ENCODE measurements at regions not wholly inside any gene's neighbourhood (a gene's known extent, or its start where the extent isn't known, plus 50 kb on each side); places are given as distances from the start of the nearest gene placed in this dataset.
A peak's percentile ranks its signal among the peaks of the same experiment; 100 is the strongest.

- TF ChIP-seq JUNB (IDR thresholded peaks at IDR 0.05) (no peak), RELB (IDR thresholded peaks at IDR 0.05; ENCODE audit: low read depth) (peak; percentile 95), PKNOX1 (IDR thresholded peaks at IDR 0.05) (peak; percentile 43), POLR2AphosphoS2 (IDR thresholded peaks at IDR 0.05; ENCODE audit: low read depth, low read length) (no peak)
Measured at GRCh38 chr1:58108783-58109182, 437.7 kb downstream of the OMA1 start (continued).

- Histone ChIP-seq H2AFZ (ENCODE audit: control insufficient read depth, low read depth, low read length) (no peak overlapping the region), H3K4me3 (no peak overlapping the region), H3K27ac (ENCODE audit: control insufficient read depth, insufficient read depth) (peak overlapping the region; percentile 65), H3K79me2 (ENCODE audit: control insufficient read depth, insufficient read depth, low read length) (no peaks in the 10 kb centered on the region), H3K36me3 (ENCODE audit: control insufficient read depth in 2 of 2, insufficient read depth in 2 of 2, low read length in 1 of 2) (no peaks in the 10 kb centered on the region), H3K4me1 (ENCODE audit: control insufficient read depth, insufficient read depth, low read length) (peaks cover 21% of the 10 kb centered on the region), H3K9me3 (replicated peaks; ENCODE audit: control insufficient read depth, insufficient read depth, low read length) (no peaks in the 10 kb centered on the region), H3K27me3 (replicated peaks in 1 of 2; ENCODE audit: control insufficient read depth in 2 of 2, insufficient read depth in 2 of 2, low read length in 1 of 2) (no peaks in the 10 kb centered on the region), H3K9ac (ENCODE audit: control insufficient read depth, insufficient read depth, low read length) (no peak overlapping the region), H3K4me2 (ENCODE audit: control insufficient read depth, insufficient read depth) (no peak overlapping the region), H4K20me1 (ENCODE audit: control insufficient read depth, insufficient read depth) (no peaks in the 10 kb centered on the region)
- ChIA-PET CTCF (interaction anchor here (0.6 to 10.4 kb wide), 10 partner anchors 10 to 465 kb away, joined by 3 to 164 read pairs (median 4); no protein-coding TSS in a partner anchor), RAD21 (ENCODE audit: unreplicated experiment) (interaction anchor here (0.7 to 11.1 kb wide), 12 partner anchors 13 to 397 kb away, joined by 3 to 202 read pairs (median 7); no protein-coding TSS in a partner anchor), POLR2A (interaction anchor here (0.6 to 5.0 kb wide), 8 partner anchors 9 to 56 kb away, joined by 3 to 64 read pairs (median 3); no protein-coding TSS in a partner anchor), SMC1A (ENCODE audit: uncharacterized antibody, unreplicated experiment) (interaction anchor here (0.7 to 9.5 kb wide), 18 partner anchors 9 to 438 kb away, joined by 3 to 258 read pairs (median 4); partner anchors contain the start of gene OMA1)
- FAIRE-seq = no peak
- BruUV-seq (replicated peaks) = no TSS peak
- DNase-seq (ENCODE audit: low read depth, low spot score) = peak; percentile 26
- intact Hi-C loops (cut with micrococcal nuclease; ENCODE audit: unreplicated experiment) = no loop called here
- ATAC-seq = peak; percentile 65
- WGBS (ENCODE audit: insufficient coverage, insufficient replicate concordance, low lambda C conversion rate, missing lambda C conversion rate) = 18% methylated on average over 1 of the region's 1 CpG
- in situ Hi-C loops (cut with MboI) = no loop called here
- TF ChIP-seq RCOR1 (conservative IDR thresholded peaks at IDR 0.05; ENCODE audit: low read depth, low read length) (no peak), IRF4 (IDR thresholded peaks at IDR 0.05; ENCODE audit: low read depth, low read length) (0 out of 2 replicates have a peak, but pooled peaks have one; percentile 13), RBBP5 (conservative IDR thresholded peaks at IDR 0.05) (no peak), ZNF687 (IDR thresholded peaks at IDR 0.05) (peak; percentile 62; the same call in 1 of the 2 replicates), GATAD2B (conservative IDR thresholded peaks at IDR 0.05; ENCODE audit: low read depth) (0 out of 2 replicates have a peak, but pooled peaks have one; percentile 63), IKZF1 (conservative IDR thresholded peaks at IDR 0.05) (0 out of 2 replicates have a peak, but pooled peaks have one; percentile 31), SPI1 (IDR thresholded peaks at IDR 0.05; ENCODE audit: borderline replicate concordance, insufficient read depth, low read depth, low read length) (peak; percentile 23; the same call in 1 of the 2 replicates), SMC3 (IDR thresholded peaks at IDR 0.05; ENCODE audit: borderline replicate concordance, low read length) (peak; percentile 8; the same call in 1 of the 2 replicates), ZNF217 (IDR thresholded peaks at IDR 0.05) (no peak), STAT1 (conservative IDR thresholded peaks at IDR 0.05) (no peak)
Measured at GRCh38 chr1:58107943-58108342, 438.6 kb downstream of the OMA1 start.

Data from GM12878 (cell line).